Ishikawa (cell line): ENCODE measurements at regions not wholly inside any gene's neighbourhood (a gene's known extent, or its start where the extent isn't known, plus 50 kb on each side); places are given as distances from the start of the nearest gene placed in this dataset.

Experiments used
- EP300 ChIP-seq: IDR thresholded peaks from 2 replicates; pipeline ENCODE4 v1.6.1; 2012; ENCODE audit warnings: borderline replicate concordance
- FOXM1 ChIP-seq: IDR thresholded peaks from 2 replicates; pipeline ENCODE4 v1.6.1; 2012; ENCODE audit warnings: low read depth, borderline replicate concordance
- REST ChIP-seq: IDR thresholded peaks from 2 replicates; pipeline ENCODE4 v1.6.1; 2012; ENCODE audit warnings: low read depth, mild to moderate bottlenecking
- TAF1 ChIP-seq: IDR thresholded peaks from 2 replicates; pipeline ENCODE4 v1.6.1; 2012; ENCODE audit warnings: low read depth, mild to moderate bottlenecking

- TF ChIP-seq EP300 (no peak), FOXM1 (no peak), REST (no peak), TAF1 (no peak)
Measured at GRCh38 chrX:40177489-40177888, 79.7 kb upstream of the BCOR start.
